GM12872 (cell line): ENCODE measurements at regions not wholly inside any gene's neighbourhood (a gene's known extent, or its start where the extent isn't known, plus 50 kb on each side); places are given as distances from the start of the nearest gene placed in this dataset.

Experiments
- CTCF ChIP-seq: IDR thresholded peaks from 3 replicates; pipeline ENCODE4 v1.5.1; 2011; ENCODE audit warnings: low read depth, mild to moderate bottlenecking, low read length, moderate library complexity; ENCODE audit not compliant: insufficient read depth

DNA sequence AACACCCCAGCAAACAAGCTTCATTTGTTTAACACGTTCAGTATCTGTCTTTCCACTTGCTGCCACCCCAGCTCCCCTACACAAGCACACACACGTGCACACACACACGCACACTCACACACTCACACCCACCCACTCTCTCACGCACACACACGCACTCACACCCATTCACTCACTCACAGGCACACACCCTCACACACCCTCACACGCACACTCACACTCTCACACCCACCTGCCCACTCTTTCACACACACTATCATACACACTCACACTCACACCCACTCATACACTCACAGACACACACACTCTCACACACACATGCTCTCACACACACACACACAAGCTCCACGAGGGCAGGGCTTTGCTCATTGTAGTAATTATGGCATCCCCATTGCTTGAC, 378.8 kb upstream of the SULF2 start:
- no peak for TF ChIP-seq CTCF

GRCh38 chr20:48163505-48163904, 378.2 kb upstream of the SULF2 start:
- no peak for TF ChIP-seq CTCF

DNA sequence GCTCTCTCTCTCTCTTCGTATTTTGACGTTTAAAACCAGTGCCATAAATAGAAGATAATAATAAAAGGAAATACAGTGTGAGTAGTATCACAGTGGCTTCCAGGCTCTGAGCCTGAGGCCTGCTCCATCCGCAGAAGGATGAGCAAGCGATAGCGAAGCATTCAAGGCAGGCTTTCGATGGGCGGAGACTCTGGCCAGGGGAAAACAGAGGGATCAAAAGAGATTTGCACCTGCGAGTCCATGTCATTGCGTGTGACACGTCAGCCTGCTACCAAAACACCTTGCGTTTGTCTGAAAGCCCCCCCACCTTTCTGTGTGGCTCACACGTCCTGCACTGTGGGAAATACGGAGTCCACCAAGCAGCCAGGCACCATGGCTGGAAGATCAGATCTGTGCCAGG, 377.3 kb upstream of the SULF2 start:
- TF ChIP-seq CTCF: no peak

DNA sequence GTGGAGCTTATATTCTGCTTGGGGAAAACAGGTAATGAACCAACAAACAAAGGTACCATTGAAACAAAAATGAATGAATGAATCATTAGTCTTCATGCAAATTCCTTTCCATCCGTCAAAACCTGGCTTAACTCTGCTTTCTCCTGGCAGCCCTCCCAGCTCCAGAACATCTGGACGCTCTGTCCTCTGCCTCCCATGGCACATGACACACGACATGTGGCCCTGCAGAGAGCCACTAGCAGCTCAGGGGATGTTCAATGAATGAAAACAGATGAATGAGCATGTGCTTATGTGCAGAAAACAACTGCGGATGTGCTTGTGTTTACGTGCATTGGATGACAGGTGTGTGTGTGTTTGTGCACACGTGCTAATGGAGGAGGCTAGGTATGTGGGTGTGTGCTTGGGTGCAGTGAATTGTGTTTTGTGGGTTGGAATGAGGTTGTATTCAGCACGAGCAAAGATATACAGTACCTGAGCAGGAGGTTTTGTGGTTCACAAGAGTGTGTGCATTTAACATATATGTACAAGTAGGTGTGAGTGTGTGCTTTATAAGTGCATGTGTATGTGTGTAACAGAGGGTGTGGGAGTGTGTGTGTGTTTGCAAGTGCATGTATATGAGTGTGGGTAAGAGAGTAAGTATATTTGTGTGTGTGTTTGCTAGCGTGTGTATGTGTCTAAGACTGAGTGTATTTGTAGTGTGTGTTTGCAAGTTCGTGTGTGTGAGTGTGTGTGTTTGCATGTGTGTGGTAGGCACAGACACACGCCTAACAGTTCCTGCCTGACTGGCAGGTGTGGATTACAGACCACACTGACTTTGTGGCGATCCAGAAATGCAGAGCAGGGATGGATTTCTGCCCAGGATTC, 374.1 kb upstream of the SULF2 start:
- TF ChIP-seq CTCF: no peak

- TF ChIP-seq CTCF: no peak
These were observed 372.7 kb upstream of the SULF2 start for GRCh38 chr20:48158014-48158413.

- no peak for TF ChIP-seq CTCF
These were observed 371.8 kb upstream of the SULF2 start for GRCh38 chr20:48156951-48157700.

DNA sequence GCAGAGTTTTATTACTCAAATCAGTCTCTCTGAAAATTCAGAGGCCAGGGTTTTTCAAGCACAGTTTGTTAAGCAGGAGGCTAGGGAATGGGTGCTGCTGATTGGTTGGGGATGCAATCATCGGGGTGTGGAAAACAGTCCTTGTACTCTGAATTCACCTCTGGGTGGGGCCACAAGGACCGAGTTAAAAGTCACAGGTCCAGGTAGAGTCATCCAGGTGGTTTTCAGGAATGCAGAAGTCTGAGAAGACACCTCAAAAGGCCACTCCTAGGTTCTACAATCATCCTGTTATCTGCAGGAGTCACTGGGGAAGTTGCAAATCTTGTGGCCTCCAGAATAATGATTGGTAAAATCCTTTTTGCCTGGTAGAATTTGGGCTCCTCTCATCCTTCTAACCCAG, 371.2 kb upstream of the SULF2 start:
- no peak for TF ChIP-seq CTCF
